ENCODE measurements at regions not wholly inside any gene's neighbourhood (a gene's known extent, or its start where the extent isn't known, plus 50 kb on each side); places are given as distances from the start of the nearest gene placed in this dataset.

- TF ChIP-seq CTCF (conservative IDR thresholded peaks at IDR 0.05; ENCODE audit: low read length) = no peak
- no peak for TF ChIP-seq EZH2phosphoT487 (IDR thresholded peaks at IDR 0.05; ENCODE audit: borderline replicate concordance)
Measured at GRCh38 chr5:142405023-142405422, 80.2 kb upstream of the SPRY4 start.

All from Loucy (cell line).